ENCODE measurements at regions not wholly inside any gene's neighbourhood (a gene's known extent, or its start where the extent isn't known, plus 50 kb on each side); places are given as distances from the start of the nearest gene placed in this dataset.

GRCh38 chr1:83110156-83110555 lies 888.8 kb downstream of the TTLL7 start:
- no peak for DNase-seq (ENCODE audit: extremely low read depth, low read depth)

GRCh38 chr1:83109692-83110091 lies 889.2 kb downstream of the TTLL7 start:
- DNase-seq (ENCODE audit: extremely low read depth, low read depth): no peak

GRCh38 chr1:83104558-83104957 lies 894.4 kb downstream of the TTLL7 start:
- DNase-seq (ENCODE audit: extremely low read depth, low read depth): no peak

GRCh38 chr1:83103341-83103740 lies 895.6 kb downstream of the TTLL7 start:
- DNase-seq (ENCODE audit: extremely low read depth, low read depth): no peak

GRCh38 chr1:83102630-83103071 lies 896.3 kb downstream of the TTLL7 start:
- DNase-seq (ENCODE audit: extremely low read depth, low read depth): no peak

- DNase-seq (ENCODE audit: extremely low read depth, low read depth): no peak
Measured at GRCh38 chr1:83101406-83101805, 897.5 kb downstream of the TTLL7 start.

- DNase-seq (ENCODE audit: extremely low read depth, low read depth): no peak
Measured at GRCh38 chr1:83100133-83100532, 898.8 kb downstream of the TTLL7 start.

- no peak for DNase-seq (ENCODE audit: extremely low read depth, low read depth)
Measured at GRCh38 chr1:83098791-83099190, 900.1 kb downstream of the TTLL7 start.

- DNase-seq (ENCODE audit: extremely low read depth, low read depth): no peak
Measured at GRCh38 chr1:83098131-83098530, 900.8 kb downstream of the TTLL7 start.

GRCh38 chr1:83097715-83098114 lies 901.2 kb downstream of the TTLL7 start:
- no peak for DNase-seq (ENCODE audit: extremely low read depth, low read depth)

- DNase-seq (ENCODE audit: extremely low read depth, low read depth): no peak
Measured at GRCh38 chr1:83095570-83095969, 903.4 kb downstream of the TTLL7 start.

GRCh38 chr1:83090195-83090594 lies 908.7 kb downstream of the TTLL7 start:
- DNase-seq (ENCODE audit: extremely low read depth, low read depth): no peak

- DNase-seq (ENCODE audit: extremely low read depth, low read depth): no peak
Measured at GRCh38 chr1:83087851-83088250, 911.1 kb downstream of the TTLL7 start.

- no peak for DNase-seq (ENCODE audit: extremely low read depth, low read depth)
Measured at GRCh38 chr1:83086986-83087512, 911.9 kb downstream of the TTLL7 start.

GRCh38 chr1:83086346-83086745 lies 912.6 kb downstream of the TTLL7 start:
- DNase-seq (ENCODE audit: extremely low read depth, low read depth): no peak

GRCh38 chr1:83083589-83084224 lies 915.2 kb downstream of the TTLL7 start:
- DNase-seq (ENCODE audit: extremely low read depth, low read depth): no peak

GRCh38 chr1:83077411-83077810 lies 921.5 kb downstream of the TTLL7 start:
- no peak for DNase-seq (ENCODE audit: extremely low read depth, low read depth)

- no peak for DNase-seq (ENCODE audit: extremely low read depth, low read depth)
Measured at GRCh38 chr1:83075107-83075506, 923.8 kb downstream of the TTLL7 start.

- DNase-seq (ENCODE audit: extremely low read depth, low read depth): no peak
Measured at GRCh38 chr1:83067954-83068353, 931.0 kb downstream of the TTLL7 start.

GRCh38 chr1:83065952-83066727 lies 932.8 kb downstream of the TTLL7 start:
- no peak for DNase-seq (ENCODE audit: extremely low read depth, low read depth)

GRCh38 chr1:83064589-83065242 lies 934.2 kb downstream of the TTLL7 start:
- no peak for DNase-seq (ENCODE audit: extremely low read depth, low read depth)
